ENCODE measurements at regions not wholly inside any gene's neighbourhood (a gene's known extent, or its start where the extent isn't known, plus 50 kb on each side); places are given as distances from the start of the nearest gene placed in this dataset.
"Not testable (repeated sequence)": the region's sequence is repeated elsewhere in the genome, so short reads cannot be mapped to it uniquely, and the experiment has no call there.

DNA sequence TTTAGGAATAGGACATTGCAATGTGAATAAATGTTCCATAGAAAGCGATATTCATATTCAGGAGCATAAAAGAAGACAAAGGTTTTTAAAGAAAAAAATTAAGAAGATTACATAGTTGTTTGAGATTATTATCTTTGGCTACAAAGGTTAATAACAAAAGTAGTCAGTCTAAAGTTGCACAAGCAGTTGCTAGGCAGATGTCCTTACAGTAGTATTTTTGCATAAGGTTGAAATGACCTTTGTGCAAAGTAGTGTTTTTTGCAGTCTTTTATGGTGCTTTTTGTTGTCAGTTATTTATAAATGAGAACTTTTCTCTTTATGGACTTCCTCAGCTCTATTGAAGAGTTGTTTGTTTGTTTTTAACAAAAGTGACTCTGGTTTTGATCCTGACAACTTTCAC lies 447.8 kb downstream of the AMY1C start:
- no peak for DNase-seq
- H3K27ac ChIP-seq (ENCODE audit: low read depth in 1 of 3, low read length in 2 of 3), result no peak overlapping the region
- no peaks in the 10 kb centered on the region for H3K36me3 ChIP-seq (ENCODE audit: control insufficient read depth in 3 of 3, insufficient read depth in 2 of 3, low read depth in 1 of 3, low read length in 3 of 3)
- peaks cover 2 to 3% of the 10 kb centered on the region in 2 donors for H3K9me3 ChIP-seq (ENCODE audit: control insufficient read depth in 2 of 2, insufficient read depth in 1 of 2, low read depth in 1 of 2, low read length in 1 of 2)
- no peaks in the 10 kb centered on the region for H3K4me1 ChIP-seq (ENCODE audit: control insufficient read depth in 3 of 3, insufficient read depth in 2 of 3, low read depth in 1 of 3, low read length in 2 of 3)
- no peak for FAIRE-seq
- H3K27me3 ChIP-seq (ENCODE audit: control insufficient read depth in 3 of 3, insufficient read depth in 3 of 3, low read length in 3 of 3), result no peaks in the 10 kb centered on the region
- WGBS, 3 donors, result 73 to 81% (median 81%) methylated on average over 1 of the region's 1 CpG
- H3K4me3 ChIP-seq (ENCODE audit: low read depth in 1 of 3, low read length in 3 of 3), result no peak overlapping the region

DNA sequence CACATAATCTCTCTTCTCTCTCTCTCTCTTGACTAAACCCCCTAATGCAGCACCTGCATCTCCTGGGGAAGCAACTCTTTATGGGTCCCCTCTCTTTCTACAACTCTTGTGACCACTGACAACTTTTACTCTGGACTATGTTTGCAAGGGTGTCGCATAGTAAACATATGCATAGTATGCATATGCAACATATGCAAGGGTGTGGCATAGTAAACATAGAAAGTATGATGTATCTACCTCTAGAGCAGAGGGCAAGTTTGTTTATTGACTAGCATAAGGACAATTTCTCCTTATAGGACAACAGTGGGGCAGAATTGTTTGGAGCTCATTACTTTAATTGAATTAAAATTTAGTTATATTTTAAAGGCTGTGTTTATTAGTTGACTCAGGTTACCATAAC lies 462.5 kb downstream of the AMY1C start:
- H3K4me1 ChIP-seq (ENCODE audit: control insufficient read depth in 3 of 3, insufficient read depth in 2 of 3, low read depth in 1 of 3, low read length in 2 of 3), result no peaks in the 10 kb centered on the region
- FAIRE-seq, result no peak
- H3K4me3 ChIP-seq (ENCODE audit: low read depth in 1 of 3, low read length in 3 of 3), result no peak overlapping the region
- WGBS, 3 donors, result 89 to 96% (median 92%) methylated on average over 1 of the region's 1 CpG
- no peaks in the 10 kb centered on the region for H3K36me3 ChIP-seq (ENCODE audit: control insufficient read depth in 3 of 3, insufficient read depth in 2 of 3, low read depth in 1 of 3, low read length in 3 of 3)
- no peaks in the 10 kb centered on the region for H3K9me3 ChIP-seq (ENCODE audit: control insufficient read depth in 2 of 2, insufficient read depth in 1 of 2, low read depth in 1 of 2, low read length in 1 of 2)
- H3K27me3 ChIP-seq (ENCODE audit: control insufficient read depth in 3 of 3, insufficient read depth in 3 of 3, low read length in 3 of 3), result no peaks in the 10 kb centered on the region
- H3K27ac ChIP-seq (ENCODE audit: low read depth in 1 of 3, low read length in 2 of 3), result no peak overlapping the region
- no peak for DNase-seq

DNA sequence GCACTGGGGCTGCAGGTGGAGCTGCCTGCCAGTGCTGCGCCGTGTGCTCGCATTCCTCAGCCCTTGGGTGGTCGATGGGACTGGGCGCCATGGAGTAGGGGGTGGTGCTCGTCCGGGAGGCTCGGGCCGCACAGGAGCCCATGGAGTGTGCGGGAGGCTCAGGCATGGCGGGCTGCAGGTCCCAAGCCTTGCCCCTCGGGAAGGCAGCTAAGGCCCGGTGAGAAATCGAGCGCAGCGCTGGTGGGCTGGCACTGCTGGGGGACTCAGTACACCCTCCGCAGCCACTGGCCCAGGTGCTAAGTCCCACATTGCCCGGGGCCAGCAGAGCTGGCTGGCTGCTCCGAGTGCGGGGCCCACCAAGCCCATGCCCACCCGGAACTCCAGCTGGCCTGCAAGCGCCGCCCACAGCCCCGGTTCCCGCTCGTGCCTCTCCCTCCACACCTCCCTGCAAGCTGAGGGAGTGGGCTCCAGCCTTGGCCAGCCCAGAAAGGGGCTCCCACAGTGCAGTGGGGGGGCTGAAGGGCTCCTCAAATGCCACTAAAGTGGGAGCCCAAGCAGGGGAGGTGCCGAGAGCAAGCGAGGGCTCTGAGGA lies 467.8 kb downstream of the AMY1C start:
- WGBS, 3 donors, result 90 to 93% (median 92%) methylated on average over 18 to 28 of the region's 28 CpGs
- H3K9me3 ChIP-seq (ENCODE audit: control insufficient read depth in 2 of 2, insufficient read depth in 1 of 2, low read depth in 1 of 2, low read length in 1 of 2); H3K36me3 ChIP-seq (ENCODE audit: control insufficient read depth in 3 of 3, insufficient read depth in 2 of 3, low read depth in 1 of 3, low read length in 3 of 3); FAIRE-seq; H3K4me3 ChIP-seq (ENCODE audit: low read depth in 1 of 3, low read length in 3 of 3); H3K4me1 ChIP-seq (ENCODE audit: control insufficient read depth in 3 of 3, insufficient read depth in 2 of 3, low read depth in 1 of 3, low read length in 2 of 3); H3K27ac ChIP-seq (ENCODE audit: low read depth in 1 of 3, low read length in 2 of 3); DNase-seq; H3K27me3 ChIP-seq (ENCODE audit: control insufficient read depth in 3 of 3, insufficient read depth in 3 of 3, low read length in 3 of 3): not testable (repeated sequence)

DNA sequence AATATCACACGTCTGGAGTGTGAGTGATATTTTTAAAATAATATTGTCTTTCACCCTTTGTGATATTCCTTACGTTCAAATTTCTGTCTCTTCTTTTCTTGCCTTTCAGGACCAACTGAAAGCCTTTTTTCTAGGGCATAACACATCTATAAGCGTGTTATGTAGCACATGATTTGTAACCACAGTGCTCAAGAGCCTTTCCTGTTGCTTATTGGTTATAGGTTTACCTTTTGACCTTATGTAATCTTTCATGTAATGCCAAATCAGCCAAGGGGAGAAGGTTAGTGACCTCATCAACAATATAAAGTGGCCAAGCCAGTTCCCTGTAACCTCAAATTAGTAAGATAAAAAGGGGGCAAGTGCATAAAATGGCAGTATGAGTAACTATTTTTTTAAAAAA lies 480.2 kb downstream of the AMY1C start:
- 46 to 62% (median 46%) methylated on average over 3 of the region's 3 CpGs for WGBS, 3 donors
- Histone ChIP-seq H3K9me3 (ENCODE audit: control insufficient read depth in 2 of 2, insufficient read depth in 1 of 2, low read depth in 1 of 2, low read length in 1 of 2) (no peaks in the 10 kb centered on the region), H3K4me1 (ENCODE audit: control insufficient read depth in 3 of 3, insufficient read depth in 2 of 3, low read depth in 1 of 3, low read length in 2 of 3) (no peaks in the 10 kb centered on the region), H3K36me3 (ENCODE audit: control insufficient read depth in 3 of 3, insufficient read depth in 2 of 3, low read depth in 1 of 3, low read length in 3 of 3) (no peaks in the 10 kb centered on the region), H3K27me3 (ENCODE audit: control insufficient read depth in 3 of 3, insufficient read depth in 3 of 3, low read length in 3 of 3) (no peaks in the 10 kb centered on the region), H3K27ac (ENCODE audit: low read depth in 1 of 3, low read length in 2 of 3) (no peak overlapping the region), H3K4me3 (ENCODE audit: low read depth in 1 of 3, low read length in 3 of 3) (no peak overlapping the region)
- DNase-seq, result no peak
- no peak for FAIRE-seq

DNA sequence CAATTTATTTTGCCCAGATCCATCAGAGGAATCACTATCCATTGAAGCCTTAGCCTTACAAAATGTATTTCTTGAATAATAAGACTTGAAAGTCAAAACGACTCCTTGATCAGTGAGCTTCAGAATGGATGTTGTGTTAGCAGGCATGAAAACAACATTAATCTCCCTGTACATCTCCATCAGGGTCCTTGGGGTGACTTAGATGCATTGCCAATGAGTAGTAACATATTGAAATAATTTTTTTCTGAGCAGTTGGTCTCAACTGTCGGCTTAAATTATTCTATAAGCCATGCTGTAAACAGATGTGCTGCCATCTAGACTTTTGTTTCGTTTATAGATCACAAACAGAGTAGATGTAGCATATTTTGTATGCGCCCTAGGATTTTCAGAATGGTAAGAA lies 482.0 kb downstream of the AMY1C start:
- WGBS, 3 donors, result 61 to 77% (median 73%) methylated on average over 4 of the region's 4 CpGs
- H3K4me3 ChIP-seq (ENCODE audit: low read depth in 1 of 3, low read length in 3 of 3), result no peak overlapping the region
- no peaks in the 10 kb centered on the region for H3K9me3 ChIP-seq (ENCODE audit: control insufficient read depth in 2 of 2, insufficient read depth in 1 of 2, low read depth in 1 of 2, low read length in 1 of 2)
- no peaks in the 10 kb centered on the region for H3K36me3 ChIP-seq (ENCODE audit: control insufficient read depth in 3 of 3, insufficient read depth in 2 of 3, low read depth in 1 of 3, low read length in 3 of 3)
- H3K27ac ChIP-seq (ENCODE audit: low read depth in 1 of 3, low read length in 2 of 3), result no peak overlapping the region
- H3K27me3 ChIP-seq (ENCODE audit: control insufficient read depth in 3 of 3, insufficient read depth in 3 of 3, low read length in 3 of 3), result no peaks in the 10 kb centered on the region
- DNase-seq (no peak), FAIRE-seq (no peak)
- H3K4me1 ChIP-seq (ENCODE audit: control insufficient read depth in 3 of 3, insufficient read depth in 2 of 3, low read depth in 1 of 3, low read length in 2 of 3), result no peaks in the 10 kb centered on the region

DNA sequence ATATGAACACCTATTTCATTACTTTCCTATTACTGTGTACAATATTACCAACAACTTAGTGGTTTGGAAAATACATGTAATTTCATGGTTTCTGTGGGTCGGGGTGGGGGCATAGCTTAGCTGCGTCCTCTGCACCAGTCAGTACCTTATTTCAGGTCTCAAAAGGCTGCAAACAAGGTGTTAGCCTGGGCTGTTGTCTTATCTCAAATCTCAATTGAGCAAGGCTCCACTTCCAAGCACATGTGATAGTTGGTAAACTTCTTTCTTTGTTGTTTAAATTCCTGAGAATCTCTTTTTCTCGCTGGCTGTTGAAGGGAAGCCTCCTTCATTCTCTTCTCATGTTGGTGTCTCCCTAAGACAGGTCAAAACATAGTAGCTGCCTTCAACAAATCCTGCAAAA lies 485.4 kb downstream of the AMY1C start:
- Histone ChIP-seq H3K4me3 (ENCODE audit: low read depth in 1 of 3, low read length in 3 of 3) (no peak overlapping the region), H3K27me3 (ENCODE audit: control insufficient read depth in 3 of 3, insufficient read depth in 3 of 3, low read length in 3 of 3) (no peaks in the 10 kb centered on the region), H3K9me3 (ENCODE audit: control insufficient read depth in 2 of 2, insufficient read depth in 1 of 2, low read depth in 1 of 2, low read length in 1 of 2) (peaks cover 0 to 2% of the 10 kb centered on the region in 2 donors), H3K36me3 (ENCODE audit: control insufficient read depth in 3 of 3, insufficient read depth in 2 of 3, low read depth in 1 of 3, low read length in 3 of 3) (no peaks in the 10 kb centered on the region), H3K4me1 (ENCODE audit: control insufficient read depth in 3 of 3, insufficient read depth in 2 of 3, low read depth in 1 of 3, low read length in 2 of 3) (no peaks in the 10 kb centered on the region), H3K27ac (ENCODE audit: low read depth in 1 of 3, low read length in 2 of 3) (no peak overlapping the region)
- DNase-seq (no peak), FAIRE-seq (no peak)
- WGBS, 3 donors, result 8 to 33% (median 26%) methylated on average over 3 of the region's 3 CpGs

DNA sequence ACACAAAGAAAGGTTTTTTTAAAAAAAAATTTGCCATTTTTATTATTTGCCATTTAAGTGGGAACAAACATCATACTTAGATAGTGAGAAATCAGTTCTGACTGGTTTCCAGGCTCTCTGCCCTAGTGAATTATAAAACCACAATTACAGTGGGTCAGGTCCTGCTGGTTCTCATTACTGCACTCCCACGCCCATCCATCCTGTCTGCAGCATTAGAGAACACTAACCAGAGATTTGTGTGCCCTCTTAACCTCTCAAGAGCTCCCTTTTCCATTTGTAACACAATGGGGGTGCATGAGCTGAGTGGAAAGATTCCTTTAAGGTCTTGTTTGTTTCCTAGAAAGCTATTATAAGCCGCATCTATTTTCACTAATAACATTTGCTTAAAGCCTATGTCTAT lies 489.3 kb downstream of the AMY1C start:
- 33 to 54% (median 37%) methylated on average over 2 of the region's 2 CpGs for WGBS, 3 donors
- DNase-seq (no peak), FAIRE-seq (no peak)
- H3K36me3 ChIP-seq (ENCODE audit: control insufficient read depth in 3 of 3, insufficient read depth in 2 of 3, low read depth in 1 of 3, low read length in 3 of 3), result no peaks in the 10 kb centered on the region
- H3K4me1 ChIP-seq (ENCODE audit: control insufficient read depth in 3 of 3, insufficient read depth in 2 of 3, low read depth in 1 of 3, low read length in 2 of 3), result no peaks in the 10 kb centered on the region
- H3K4me3 ChIP-seq (ENCODE audit: low read depth in 1 of 3, low read length in 3 of 3), result no peak overlapping the region
- no peaks in the 10 kb centered on the region for H3K27me3 ChIP-seq (ENCODE audit: control insufficient read depth in 3 of 3, insufficient read depth in 3 of 3, low read length in 3 of 3)
- H3K27ac ChIP-seq (ENCODE audit: low read depth in 1 of 3, low read length in 2 of 3), result no peak overlapping the region
- peaks cover 0 to 2% of the 10 kb centered on the region in 2 donors for H3K9me3 ChIP-seq (ENCODE audit: control insufficient read depth in 2 of 2, insufficient read depth in 1 of 2, low read depth in 1 of 2, low read length in 1 of 2)

DNA sequence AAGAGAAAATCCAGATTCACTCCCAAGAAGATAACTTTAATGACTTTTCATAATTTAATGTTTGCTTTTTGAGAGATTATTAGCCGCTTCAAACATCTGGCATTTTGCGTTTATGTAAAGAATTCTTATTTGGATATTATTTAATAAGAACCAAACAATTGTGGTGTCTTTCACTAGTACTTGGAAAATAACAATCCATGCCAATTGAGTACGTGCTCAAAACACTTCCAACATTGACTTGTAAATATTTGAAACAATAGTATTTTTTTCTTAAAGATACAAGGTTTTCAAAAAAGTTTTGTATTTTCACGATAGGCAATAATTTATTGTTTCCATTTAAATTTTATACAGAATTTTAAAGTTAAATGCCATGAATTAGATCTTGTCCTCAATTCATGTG lies 498.7 kb downstream of the AMY1C start:
- WGBS, 3 donors, result 57 to 66% (median 60%) methylated on average over 4 of the region's 4 CpGs
- no peaks in the 10 kb centered on the region for H3K4me1 ChIP-seq (ENCODE audit: control insufficient read depth in 3 of 3, insufficient read depth in 2 of 3, low read depth in 1 of 3, low read length in 2 of 3)

DNA sequence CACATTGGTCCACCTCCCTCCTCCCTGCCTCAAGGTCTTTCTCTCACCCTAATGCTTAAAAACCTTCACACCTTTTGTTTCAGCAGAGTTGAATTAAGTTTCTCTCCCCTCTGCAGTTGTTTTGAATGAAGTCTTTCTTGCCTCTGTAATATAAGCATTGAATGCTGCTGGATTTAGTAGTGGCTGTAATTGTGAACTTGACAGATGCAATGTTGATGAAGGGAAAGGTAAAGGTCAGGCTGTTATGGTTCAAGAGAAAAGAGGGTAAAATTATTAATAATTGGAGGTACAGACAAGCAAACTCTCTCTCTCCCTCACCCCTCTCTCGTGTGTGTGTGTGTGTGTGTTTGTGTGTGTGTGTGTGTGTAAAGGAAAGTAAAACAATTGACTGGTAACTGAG lies 509.8 kb downstream of the AMY1C start:
- H3K4me3 ChIP-seq (ENCODE audit: low read depth in 1 of 3, low read length in 3 of 3), result no peak overlapping the region
- no peaks in the 10 kb centered on the region for H3K36me3 ChIP-seq (ENCODE audit: control insufficient read depth in 3 of 3, insufficient read depth in 2 of 3, low read depth in 1 of 3, low read length in 3 of 3)
- no peak overlapping the region for H3K27ac ChIP-seq (ENCODE audit: low read depth in 1 of 3, low read length in 2 of 3)
- H3K27me3 ChIP-seq (ENCODE audit: control insufficient read depth in 3 of 3, insufficient read depth in 3 of 3, low read length in 3 of 3), result no peaks in the 10 kb centered on the region
- no peaks in the 10 kb centered on the region for H3K4me1 ChIP-seq (ENCODE audit: control insufficient read depth in 3 of 3, insufficient read depth in 2 of 3, low read depth in 1 of 3, low read length in 2 of 3)
- WGBS, 3 donors, result 0% methylated on average over 1 of the region's 1 CpG
- DNase-seq (no peak), FAIRE-seq (no peak)
- H3K9me3 ChIP-seq (ENCODE audit: control insufficient read depth in 2 of 2, insufficient read depth in 1 of 2, low read depth in 1 of 2, low read length in 1 of 2), result no peaks in the 10 kb centered on the region

More for the DNA sequence above, 498.7 kb downstream of the AMY1C start:
- no peaks in the 10 kb centered on the region for H3K27me3 ChIP-seq (ENCODE audit: control insufficient read depth in 3 of 3, insufficient read depth in 3 of 3, low read length in 3 of 3)
- no peak overlapping the region for H3K27ac ChIP-seq (ENCODE audit: low read depth in 1 of 3, low read length in 2 of 3)
- DNase-seq (no peak), FAIRE-seq (no peak)
- H3K9me3 ChIP-seq (ENCODE audit: control insufficient read depth in 2 of 2, insufficient read depth in 1 of 2, low read depth in 1 of 2, low read length in 1 of 2), result no peaks in the 10 kb centered on the region
- no peak overlapping the region for H3K4me3 ChIP-seq (ENCODE audit: low read depth in 1 of 3, low read length in 3 of 3)
- no peaks in the 10 kb centered on the region for H3K36me3 ChIP-seq (ENCODE audit: control insufficient read depth in 3 of 3, insufficient read depth in 2 of 3, low read depth in 1 of 3, low read length in 3 of 3)
